NCI-H460 (cell line): ENCODE measurements at regions not wholly inside any gene's neighbourhood (a gene's known extent, or its start where the extent isn't known, plus 50 kb on each side); places are given as distances from the start of the nearest gene placed in this dataset.
"Not testable (repeated sequence)": the region's sequence is repeated elsewhere in the genome, so short reads cannot be mapped to it uniquely, and the experiment has no call there.

Source experiments
- DNase-seq: peaks from one replicate; pipeline ENCODE4 v3.0.0-alpha.2; 2016; ENCODE audit warnings: low read depth; ENCODE audit errors: extremely low read depth

DNA sequence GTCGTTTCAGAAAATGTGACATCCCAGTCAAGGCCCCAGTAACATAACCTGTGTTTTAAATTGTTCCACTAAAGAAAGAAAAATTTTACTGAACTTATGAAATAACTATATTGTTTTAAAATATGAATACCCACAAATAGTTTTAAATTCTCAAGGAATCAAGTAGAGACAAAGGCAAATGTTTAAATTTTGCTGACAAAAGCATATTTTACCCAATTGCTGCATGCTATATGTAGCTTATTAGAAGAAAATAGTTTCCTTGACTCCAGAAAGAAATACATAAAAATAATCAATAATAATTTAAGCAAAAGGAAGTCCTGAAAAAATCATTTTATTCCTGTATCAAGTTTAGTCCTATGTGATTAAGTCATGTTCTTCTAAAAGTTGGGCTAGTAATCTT lies 481.3 kb upstream of the ADGRL3 start:
- DNase-seq: no peak

GRCh38 chr4:60721685-60722084 lies 478.4 kb upstream of the ADGRL3 start:
- no peak for DNase-seq

DNA sequence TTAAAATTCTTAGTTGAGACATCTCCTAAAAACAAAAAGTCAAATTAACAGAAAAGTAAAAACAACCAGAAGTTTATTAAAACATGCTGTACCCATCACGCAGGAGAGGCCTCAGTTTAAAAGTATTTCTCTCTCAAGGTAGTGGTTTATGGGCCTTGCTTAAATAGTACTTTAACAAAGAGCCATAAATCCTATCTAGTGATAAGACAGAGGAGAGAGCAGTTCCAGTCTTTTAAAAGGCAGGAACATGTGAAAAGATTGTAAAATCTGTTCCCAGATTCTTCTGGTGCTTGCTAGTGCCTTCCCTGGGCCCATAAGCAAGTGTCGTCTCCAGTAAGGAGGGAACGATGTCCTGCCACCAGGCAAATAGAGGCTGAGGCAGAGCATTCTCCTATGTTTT lies 476.3 kb upstream of the ADGRL3 start:
- no peak for DNase-seq

- DNase-seq: no peak
These were observed 475.5 kb upstream of the ADGRL3 start for GRCh38 chr4:60724623-60725022.

DNA sequence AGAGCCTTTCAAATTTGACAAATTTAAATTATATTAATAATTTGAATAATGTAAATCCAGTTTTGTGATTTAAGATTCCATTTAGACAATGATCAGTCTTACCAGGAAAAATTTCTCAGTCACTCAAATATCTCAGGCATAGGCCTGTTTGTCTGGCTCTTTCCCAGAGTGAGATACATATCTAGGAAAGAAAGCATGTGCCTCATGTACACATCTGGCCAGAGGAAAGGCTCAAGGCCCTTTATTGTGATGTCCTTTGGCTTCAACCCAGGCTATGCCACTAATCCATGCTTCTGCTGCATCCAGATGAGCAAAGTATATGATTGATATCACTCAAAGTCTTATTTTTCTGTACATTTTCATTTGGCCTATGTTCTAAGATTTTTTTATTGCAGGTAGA lies 473.3 kb upstream of the ADGRL3 start:
- DNase-seq: no peak

GRCh38 chr4:60729194-60729593 lies 470.9 kb upstream of the ADGRL3 start:
- DNase-seq: no peak

GRCh38 chr4:60729764-60730163 lies 470.4 kb upstream of the ADGRL3 start:
- not testable (repeated sequence) for DNase-seq

DNA sequence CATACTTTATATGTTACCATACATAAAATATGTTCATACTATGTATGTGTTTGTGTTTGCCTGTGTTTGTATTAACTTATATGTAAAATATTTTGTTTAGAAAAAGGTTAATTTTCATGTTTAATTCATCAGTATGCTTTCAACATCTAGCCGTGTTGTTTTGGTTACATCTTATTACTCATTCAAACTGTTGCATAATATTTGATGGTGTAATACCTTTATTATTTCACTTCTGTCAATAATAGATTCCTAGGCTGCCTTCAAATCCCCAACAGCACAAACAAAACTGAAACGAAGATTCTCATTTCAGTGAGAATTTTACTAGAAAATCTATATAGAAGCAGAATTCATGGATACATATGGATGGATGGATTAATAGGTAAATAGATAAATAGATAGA lies 462.3 kb upstream of the ADGRL3 start:
- DNase-seq: no peak

- no peak for DNase-seq
These were observed 456.5 kb upstream of the ADGRL3 start for GRCh38 chr4:60743654-60744053.

GRCh38 chr4:60744767-60745166 lies 455.4 kb upstream of the ADGRL3 start:
- DNase-seq: no peak

GRCh38 chr4:60745800-60746571 lies 454.1 kb upstream of the ADGRL3 start:
- DNase-seq: no peak

DNA sequence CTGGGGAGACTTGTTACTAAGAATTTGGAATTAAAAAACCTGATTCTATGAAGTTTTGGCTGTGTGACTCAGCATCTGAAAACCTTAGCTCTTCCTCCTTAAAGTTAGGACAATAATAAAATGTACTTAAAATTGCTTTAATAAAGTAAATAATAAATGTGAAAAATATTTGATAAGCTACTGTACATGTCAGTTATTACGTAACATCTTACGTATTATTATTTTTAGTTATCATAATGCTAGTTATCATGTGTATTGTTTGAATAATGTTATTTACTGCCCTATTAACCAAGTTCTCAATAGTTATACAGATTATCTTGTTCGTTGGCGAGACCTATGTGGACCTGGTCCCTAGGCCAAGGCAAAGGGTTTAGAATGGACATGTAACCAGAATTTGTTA lies 449.2 kb upstream of the ADGRL3 start:
- DNase-seq: no peak

- DNase-seq: no peak
These were observed 442.0 kb upstream of the ADGRL3 start for GRCh38 chr4:60757986-60758680.

- DNase-seq: no peak
These were observed 440.4 kb upstream of the ADGRL3 start for GRCh38 chr4:60759518-60760245.

GRCh38 chr4:60780874-60781273 lies 419.3 kb upstream of the ADGRL3 start:
- no peak for DNase-seq

DNA sequence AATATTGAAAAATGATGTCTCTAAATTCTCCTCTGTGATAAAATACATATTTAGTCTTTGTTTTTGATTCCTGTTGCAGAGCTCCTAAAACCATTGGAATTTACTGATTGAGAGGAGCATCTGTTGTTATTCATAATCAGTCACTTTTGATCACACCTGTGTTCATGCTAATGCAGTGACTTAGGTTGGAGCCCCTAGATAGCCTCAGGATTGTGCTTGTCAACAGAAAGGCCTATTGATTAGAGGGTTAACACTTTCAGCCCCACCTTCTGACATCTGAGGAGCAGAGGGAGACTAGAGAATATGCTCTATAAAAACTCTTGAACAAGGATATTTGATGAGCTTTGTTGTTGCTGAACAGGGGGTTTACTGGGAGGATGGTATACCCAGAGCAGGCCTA lies 409.5 kb upstream of the ADGRL3 start:
- no peak for DNase-seq

GRCh38 chr4:60794372-60794771 lies 405.8 kb upstream of the ADGRL3 start:
- DNase-seq: no peak

GRCh38 chr4:60799214-60799613 lies 400.9 kb upstream of the ADGRL3 start:
- no peak for DNase-seq

DNA sequence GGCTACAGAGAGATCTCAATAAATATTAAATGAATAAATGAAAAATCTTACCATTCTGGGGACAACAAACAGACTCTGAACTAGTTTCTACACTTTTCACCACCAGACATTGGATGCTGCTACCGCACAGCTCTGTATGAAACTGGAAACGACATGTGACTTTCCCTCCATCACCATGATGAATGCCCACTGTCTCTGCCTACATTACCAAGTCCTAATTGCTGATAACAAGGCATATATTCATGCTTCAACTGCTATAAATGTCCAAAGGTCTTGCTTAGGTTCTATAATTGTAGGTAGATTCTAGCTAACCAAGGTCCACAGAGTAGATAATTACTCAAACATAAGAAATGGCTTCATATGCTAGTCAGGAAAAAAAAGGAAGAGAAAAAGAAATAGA lies 399.4 kb upstream of the ADGRL3 start:
- DNase-seq: no peak

DNA sequence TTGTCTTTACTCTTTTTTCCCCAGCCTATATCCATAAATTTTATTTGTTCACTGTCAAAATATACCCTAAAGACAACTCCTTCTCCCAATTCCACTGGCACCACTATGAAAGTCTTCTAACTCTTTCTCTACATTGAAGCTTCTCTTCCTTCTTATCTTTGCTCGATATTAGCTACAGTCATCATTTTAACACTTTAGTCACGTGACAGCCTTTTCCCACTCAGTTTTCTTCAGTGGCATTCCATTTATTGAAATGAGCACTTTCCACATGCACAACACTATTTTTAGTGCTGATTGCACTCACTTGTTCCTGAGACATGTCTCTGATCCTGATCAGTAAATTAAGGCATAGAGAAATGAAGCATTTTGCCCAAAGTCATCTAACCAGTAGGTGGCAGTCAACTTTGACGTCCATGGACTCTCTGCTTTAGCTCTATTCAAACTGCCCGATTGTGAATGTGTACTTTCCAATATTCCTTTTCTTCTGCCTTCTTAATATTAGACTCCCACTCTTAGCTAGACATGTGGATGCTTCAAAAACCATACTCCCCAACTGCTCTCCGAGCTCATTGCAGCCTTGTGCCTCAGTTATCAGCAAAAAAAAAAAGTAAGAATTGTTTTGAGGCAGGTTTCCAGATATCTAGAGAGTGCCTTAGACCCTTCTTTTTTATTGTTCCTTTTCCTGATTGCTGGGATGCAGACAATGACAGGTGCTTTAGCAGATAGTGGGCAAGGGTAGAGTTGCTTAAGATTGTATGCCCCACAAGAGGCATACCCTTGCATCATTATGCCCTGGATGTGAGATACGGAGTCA lies 394.4 kb upstream of the ADGRL3 start:
- DNase-seq: peak; percentile 13
